Left ventricle myocardium inferior (tissue), 1 donor: ENCODE measurements at regions not wholly inside any gene's neighbourhood (a gene's known extent, or its start where the extent isn't known, plus 50 kb on each side); places are given as distances from the start of the nearest gene placed in this dataset.

Experiments
- DNase-seq: peaks from one replicate; pipeline ENCODE4 v3.0.0-alpha.2; 2020
- H3K27ac ChIP-seq: fragments of 200-600 bp; replicated peaks from 2 replicates; pipeline ENCODE4 v1.8.0; 2021
- H3K27me3 ChIP-seq: fragments of 200-600 bp; 2 replicates; pipeline ENCODE4 v1.8.0; 2021; ENCODE audit warnings: low read depth
- H3K36me3 ChIP-seq: fragments of 200-600 bp; 2 replicates; pipeline ENCODE4 v1.8.0; 2021
- H3K4me1 ChIP-seq: fragments of 200-600 bp; 2 replicates; pipeline ENCODE4 v1.8.0; 2021
- H3K4me3 ChIP-seq: fragments of 200-600 bp; 2 replicates; pipeline ENCODE4 v1.8.0; 2021; ENCODE audit warnings: mild to moderate bottlenecking, moderate library complexity
- H3K9me3 ChIP-seq: fragments of 200-600 bp; replicated peaks from 2 replicates; pipeline ENCODE4 v1.8.0; 2021
- intact Hi-C: fragments of 100-400 bp; cut with micrococcal nuclease; formaldehyde crosslinking; loops from one replicate; pipeline ENCODE4 v1.11.0; 2022
- TF ChIP-seq, protein P1 (sequence below): fragments of 200-600 bp; IDR thresholded peaks from 2 replicates; pipeline ENCODE4 v1.8.0; 2021; ENCODE audit warnings: antibody characterized with exemption, mild to moderate bottlenecking, borderline replicate concordance
- donor health status: DM: no; HTN: yes; CAD: no; lungs with severe emphysema.

DNA sequence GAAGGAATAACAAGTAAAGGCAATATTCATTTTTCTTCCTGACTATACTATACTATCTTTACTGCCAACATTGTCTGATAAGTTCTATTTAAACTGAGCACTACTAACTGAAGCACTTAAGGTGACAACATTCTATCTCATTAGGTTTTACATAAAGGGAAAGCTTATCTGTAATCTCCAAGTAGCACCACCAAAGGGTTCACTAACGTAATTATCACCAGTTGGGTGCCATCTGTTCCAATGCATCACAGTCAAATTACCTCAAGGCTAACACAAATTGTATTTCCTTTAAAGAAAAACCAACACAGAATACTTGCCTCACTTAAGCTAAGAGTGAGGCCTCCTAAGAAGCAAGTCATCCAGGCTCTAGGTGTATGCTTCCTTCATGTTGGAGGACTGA lies 453.8 kb downstream of the RAP2B start:
- Histone ChIP-seq H3K4me1 (no peaks in the 10 kb centered on the region), H3K36me3 (no peaks in the 10 kb centered on the region), H3K4me3 (no peak overlapping the region), H3K27me3 (no peaks in the 10 kb centered on the region), H3K27ac (no peak overlapping the region), H3K9me3 (peaks cover 9% of the 10 kb centered on the region)
- no peak for DNase-seq
- intact Hi-C loops: no loop called here
- TF ChIP-seq, protein P1, sequence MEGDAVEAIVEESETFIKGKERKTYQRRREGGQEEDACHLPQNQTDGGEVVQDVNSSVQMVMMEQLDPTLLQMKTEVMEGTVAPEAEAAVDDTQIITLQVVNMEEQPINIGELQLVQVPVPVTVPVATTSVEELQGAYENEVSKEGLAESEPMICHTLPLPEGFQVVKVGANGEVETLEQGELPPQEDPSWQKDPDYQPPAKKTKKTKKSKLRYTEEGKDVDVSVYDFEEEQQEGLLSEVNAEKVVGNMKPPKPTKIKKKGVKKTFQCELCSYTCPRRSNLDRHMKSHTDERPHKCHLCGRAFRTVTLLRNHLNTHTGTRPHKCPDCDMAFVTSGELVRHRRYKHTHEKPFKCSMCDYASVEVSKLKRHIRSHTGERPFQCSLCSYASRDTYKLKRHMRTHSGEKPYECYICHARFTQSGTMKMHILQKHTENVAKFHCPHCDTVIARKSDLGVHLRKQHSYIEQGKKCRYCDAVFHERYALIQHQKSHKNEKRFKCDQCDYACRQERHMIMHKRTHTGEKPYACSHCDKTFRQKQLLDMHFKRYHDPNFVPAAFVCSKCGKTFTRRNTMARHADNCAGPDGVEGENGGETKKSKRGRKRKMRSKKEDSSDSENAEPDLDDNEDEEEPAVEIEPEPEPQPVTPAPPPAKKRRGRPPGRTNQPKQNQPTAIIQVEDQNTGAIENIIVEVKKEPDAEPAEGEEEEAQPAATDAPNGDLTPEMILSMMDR: no peak

DNA sequence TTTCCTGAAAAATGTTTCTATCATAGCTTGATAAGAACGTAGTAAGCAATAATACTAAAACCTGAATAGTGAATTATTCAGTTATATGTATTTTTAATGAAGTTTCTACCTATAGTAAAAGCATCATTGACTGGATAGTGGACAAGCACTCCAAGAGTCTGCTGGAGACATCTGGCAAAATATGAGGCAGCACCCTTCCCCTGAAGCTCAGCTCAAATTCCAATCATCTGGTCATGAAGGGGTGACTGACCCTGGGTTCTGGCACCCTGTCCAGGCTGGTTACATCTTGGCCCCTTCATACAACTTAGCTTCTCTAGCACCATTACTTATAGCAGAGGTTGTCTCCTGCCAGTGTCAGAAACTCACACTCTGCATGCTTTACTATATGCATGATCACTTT lies 455.4 kb downstream of the RAP2B start:
- Histone ChIP-seq H3K4me3 (no peak overlapping the region), H3K27ac (no peak overlapping the region), H3K36me3 (no peaks in the 10 kb centered on the region), H3K27me3 (no peaks in the 10 kb centered on the region), H3K4me1 (peaks cover 8% of the 10 kb centered on the region), H3K9me3 (peaks cover 11% of the 10 kb centered on the region)
- TF ChIP-seq, protein P1: no peak
- no peak for DNase-seq
- intact Hi-C loops: no loop called here

DNA sequence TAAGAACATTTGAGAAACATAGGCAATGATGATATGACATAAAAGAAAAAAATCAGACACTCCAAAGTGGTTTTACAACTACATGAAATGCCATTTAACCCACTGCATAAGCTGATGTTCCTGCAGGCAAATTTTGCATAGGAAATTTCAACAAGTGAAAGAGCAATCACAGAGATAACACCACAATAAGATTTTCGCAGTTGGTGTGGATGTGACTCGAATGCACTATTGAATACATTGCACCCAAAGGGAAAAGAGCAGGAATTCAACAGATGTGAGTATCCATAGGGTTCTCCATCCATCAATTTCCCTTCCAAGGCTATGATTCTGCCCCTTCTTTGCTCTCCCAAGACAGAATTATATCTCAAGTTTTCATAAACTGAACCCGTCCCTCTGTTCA lies 456.1 kb downstream of the RAP2B start:
- intact Hi-C loops: no loop called here
- Histone ChIP-seq H3K9me3 (peaks cover 11% of the 10 kb centered on the region), H3K36me3 (no peaks in the 10 kb centered on the region), H3K27me3 (no peaks in the 10 kb centered on the region), H3K4me1 (peaks cover 8% of the 10 kb centered on the region), H3K4me3 (no peak overlapping the region), H3K27ac (no peak overlapping the region)
- DNase-seq: no peak
- TF ChIP-seq, protein P1: no peak

DNA sequence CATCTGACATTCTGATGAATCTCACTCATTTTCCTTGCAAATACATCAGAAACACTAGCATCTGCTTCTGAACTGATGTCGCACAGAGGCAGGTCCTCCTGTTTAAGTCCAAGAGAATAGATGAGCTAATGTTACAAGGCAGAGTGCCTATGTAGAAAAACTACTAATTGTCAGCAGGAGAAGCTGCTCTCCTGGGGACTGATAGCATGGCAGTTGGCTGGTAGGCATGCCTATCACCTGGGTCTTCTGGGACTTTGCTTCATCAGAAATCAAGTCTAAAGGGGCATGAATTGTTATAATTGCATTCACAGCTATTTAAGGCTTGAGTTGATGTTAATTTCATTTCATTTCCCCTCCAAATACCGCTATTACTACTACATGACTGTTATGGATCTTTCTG lies 457.2 kb downstream of the RAP2B start:
- H3K27ac ChIP-seq: no peak overlapping the region
- no peaks in the 10 kb centered on the region for H3K27me3 ChIP-seq
- H3K4me1 ChIP-seq: peaks cover 8% of the 10 kb centered on the region
- H3K36me3 ChIP-seq: no peaks in the 10 kb centered on the region
- intact Hi-C loops: no loop called here
- DNase-seq: no peak
- TF ChIP-seq, protein P1: no peak
- peaks cover 11% of the 10 kb centered on the region for H3K9me3 ChIP-seq
- no peak overlapping the region for H3K4me3 ChIP-seq

DNA sequence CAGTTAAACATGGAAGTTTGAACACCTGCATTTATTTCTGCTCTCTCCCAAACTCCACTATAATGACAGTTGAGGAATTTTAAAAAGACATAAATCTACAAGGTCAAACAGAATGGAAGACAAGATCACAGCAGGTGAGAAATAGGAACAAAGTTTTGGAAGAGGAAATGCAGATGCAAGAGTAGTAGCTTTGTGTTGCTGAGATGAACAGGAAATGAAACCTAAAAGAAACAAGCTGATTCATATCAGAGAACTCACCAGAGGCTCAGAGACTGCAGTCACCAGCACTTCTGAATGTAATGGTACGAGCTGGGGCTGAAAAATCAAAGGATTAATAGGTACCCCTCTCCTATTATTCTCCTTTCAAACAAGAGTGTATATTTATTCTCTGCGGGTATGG lies 459.9 kb downstream of the RAP2B start:
- no peak for DNase-seq
- Histone ChIP-seq H3K4me1 (peaks cover 8% of the 10 kb centered on the region), H3K4me3 (no peak overlapping the region), H3K36me3 (no peaks in the 10 kb centered on the region), H3K27ac (no peak overlapping the region), H3K9me3 (peaks cover 11% of the 10 kb centered on the region), H3K27me3 (no peaks in the 10 kb centered on the region)
- intact Hi-C loops: no loop called here
- TF ChIP-seq, protein P1: no peak

DNA sequence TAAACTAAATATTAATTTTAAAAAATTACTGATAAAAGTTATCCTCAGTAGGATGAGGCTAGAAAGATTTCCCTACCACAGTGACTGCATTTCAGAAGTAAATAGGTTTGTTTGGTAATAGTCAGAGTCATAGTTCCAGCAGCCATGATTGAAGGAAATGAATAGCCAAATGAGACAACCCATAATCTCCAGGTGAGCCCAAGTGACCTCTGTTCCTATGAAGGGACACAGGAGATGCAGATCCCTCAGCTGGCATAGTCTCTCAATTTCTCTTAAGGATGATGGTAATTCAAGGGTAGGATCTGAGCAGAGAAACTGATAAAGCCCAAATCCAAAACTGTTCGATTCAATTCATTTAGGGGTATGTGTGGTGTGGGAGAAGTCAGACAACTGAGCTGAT lies 461.8 kb downstream of the RAP2B start:
- peaks cover 14% of the 10 kb centered on the region for H3K4me1 ChIP-seq
- intact Hi-C loops: no loop called here
- DNase-seq: no peak
- H3K27me3 ChIP-seq: no peaks in the 10 kb centered on the region
- no peak overlapping the region for H3K4me3 ChIP-seq
- H3K27ac ChIP-seq: no peak overlapping the region
- no peaks in the 10 kb centered on the region for H3K36me3 ChIP-seq
- H3K9me3 ChIP-seq: peaks cover 11% of the 10 kb centered on the region
- TF ChIP-seq, protein P1: no peak
